ENCODE measurements at regions not wholly inside any gene's neighbourhood (a gene's known extent, or its start where the extent isn't known, plus 50 kb on each side); places are given as distances from the start of the nearest gene placed in this dataset.

DNA sequence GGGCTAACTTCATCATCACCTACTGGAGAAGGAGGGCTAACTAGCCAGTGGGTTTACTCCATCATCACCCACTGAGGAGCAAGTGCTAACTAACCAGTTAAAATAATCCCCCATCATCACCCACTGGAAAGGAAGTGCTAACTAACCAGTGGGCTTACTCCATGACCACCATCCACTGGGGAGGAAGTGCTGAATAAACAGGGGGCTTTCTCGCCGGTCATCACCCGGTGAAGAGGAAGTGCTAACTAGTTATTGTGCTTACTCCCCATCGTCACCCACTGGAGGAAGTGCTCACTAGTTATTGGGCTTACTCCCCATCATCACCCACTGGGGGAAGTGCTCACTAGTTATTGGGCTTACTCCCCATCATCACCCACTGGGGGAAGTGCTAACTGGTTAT is 124.4 kb upstream of the SALL3 start:
- no peak overlapping the region for H3K27ac ChIP-seq (ENCODE audit: low read depth)

DNA sequence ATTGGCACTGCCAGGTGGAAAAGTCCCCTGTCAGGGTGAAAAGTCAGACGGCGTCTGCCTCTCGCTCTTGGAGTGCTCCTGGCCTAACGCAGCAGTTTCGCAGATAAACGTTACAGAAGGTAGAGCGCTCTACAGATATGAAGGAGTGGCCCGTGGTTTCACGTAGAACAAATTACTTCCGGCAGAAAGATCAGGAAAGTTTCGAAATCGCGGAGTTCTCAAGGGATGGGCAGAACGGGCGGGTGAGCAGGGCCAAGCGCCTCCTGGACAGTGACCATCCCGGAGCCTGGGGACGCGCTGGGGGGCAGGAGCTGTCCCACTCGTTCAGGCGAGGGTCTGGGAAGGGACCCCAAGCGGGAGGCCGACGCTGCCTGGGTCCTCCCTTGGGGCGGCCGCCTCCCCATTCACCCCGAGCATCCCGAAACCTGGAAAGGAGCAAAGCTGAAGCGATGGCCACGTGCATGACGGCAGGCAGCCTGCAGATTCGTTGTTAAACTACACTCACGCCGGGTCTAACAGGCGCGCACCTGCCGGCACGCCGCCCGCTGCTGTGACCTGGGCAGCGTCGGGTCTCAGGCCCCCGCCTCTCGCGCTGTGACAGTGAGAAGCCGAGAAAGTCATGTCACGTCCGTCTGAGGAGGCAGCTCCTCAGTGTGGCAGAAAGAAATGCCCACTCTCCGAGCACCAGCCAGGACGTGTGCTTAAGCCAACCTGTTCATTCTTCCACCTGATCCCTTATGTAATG is 122.9 kb upstream of the SALL3 start:
- WGBS: 91% methylated on average over 50 of the region's 50 CpGs
- no peaks in the 10 kb centered on the region for H3K4me1 ChIP-seq (ENCODE audit: insufficient read depth)
- DNase-seq (ENCODE audit: extremely low spot score): no peak
- no peaks in the 10 kb centered on the region for H3K36me3 ChIP-seq (ENCODE audit: insufficient read depth)
- H3K27ac ChIP-seq (ENCODE audit: low read depth): no peak overlapping the region
- no peak overlapping the region for H3K4me3 ChIP-seq (ENCODE audit: low read depth, low read length)

More for the DNA sequence above, 124.4 kb upstream of the SALL3 start:
- 73% methylated on average over 4 of the region's 4 CpGs for WGBS
- no peak overlapping the region for H3K4me3 ChIP-seq (ENCODE audit: low read depth, low read length)
- H3K4me1 ChIP-seq (ENCODE audit: insufficient read depth): no peaks in the 10 kb centered on the region
- H3K36me3 ChIP-seq (ENCODE audit: insufficient read depth): no peaks in the 10 kb centered on the region
- no peak for DNase-seq (ENCODE audit: extremely low spot score)

GRCh38 chr18:78857314-78858150 is 122.1 kb upstream of the SALL3 start:
- no peak for DNase-seq (ENCODE audit: extremely low spot score)
- 56% methylated on average over 42 of the region's 42 CpGs for WGBS
- H3K4me1 ChIP-seq (ENCODE audit: insufficient read depth): no peaks in the 10 kb centered on the region
- H3K27ac ChIP-seq (ENCODE audit: low read depth): no peak overlapping the region
- peak overlapping the region; percentile 9 for H3K4me3 ChIP-seq (ENCODE audit: low read depth, low read length)
- no peaks in the 10 kb centered on the region for H3K36me3 ChIP-seq (ENCODE audit: insufficient read depth)

- Histone ChIP-seq H3K27ac (ENCODE audit: low read depth) (no peak overlapping the region), H3K36me3 (ENCODE audit: insufficient read depth) (no peaks in the 10 kb centered on the region), H3K4me3 (ENCODE audit: low read depth, low read length) (no peak overlapping the region), H3K4me1 (ENCODE audit: insufficient read depth) (no peaks in the 10 kb centered on the region)
- DNase-seq (ENCODE audit: extremely low spot score): no peak
- WGBS: 87% methylated on average over 11 of the region's 11 CpGs
Observed at GRCh38 chr18:78859686-78860085, 119.9 kb upstream of the SALL3 start.

DNA sequence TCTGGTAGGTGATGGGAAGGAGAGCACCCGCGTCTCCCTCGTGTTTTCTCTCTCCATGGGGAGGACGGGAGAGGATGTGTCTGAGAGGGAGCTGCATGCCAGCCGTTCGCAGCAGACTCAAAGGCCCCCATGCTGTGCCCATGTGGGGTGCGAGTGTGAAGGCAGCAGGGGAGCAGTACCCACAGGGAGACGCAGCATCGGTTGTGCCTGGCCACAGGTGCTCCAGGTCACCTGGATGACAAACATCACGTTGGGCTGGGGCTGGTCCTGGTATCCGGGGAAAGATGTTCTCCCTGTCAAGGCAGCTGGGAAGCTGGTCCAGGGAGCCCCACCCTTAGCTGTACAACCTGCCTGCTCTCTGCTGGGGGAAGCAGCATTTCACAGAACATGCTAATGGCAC is 119.5 kb upstream of the SALL3 start:
- Histone ChIP-seq H3K4me1 (ENCODE audit: insufficient read depth) (no peaks in the 10 kb centered on the region), H3K36me3 (ENCODE audit: insufficient read depth) (no peaks in the 10 kb centered on the region), H3K27ac (ENCODE audit: low read depth) (no peak overlapping the region), H3K4me3 (ENCODE audit: low read depth, low read length) (no peak overlapping the region)
- WGBS: 80% methylated on average over 11 of the region's 11 CpGs
- DNase-seq (ENCODE audit: extremely low spot score): no peak

DNA sequence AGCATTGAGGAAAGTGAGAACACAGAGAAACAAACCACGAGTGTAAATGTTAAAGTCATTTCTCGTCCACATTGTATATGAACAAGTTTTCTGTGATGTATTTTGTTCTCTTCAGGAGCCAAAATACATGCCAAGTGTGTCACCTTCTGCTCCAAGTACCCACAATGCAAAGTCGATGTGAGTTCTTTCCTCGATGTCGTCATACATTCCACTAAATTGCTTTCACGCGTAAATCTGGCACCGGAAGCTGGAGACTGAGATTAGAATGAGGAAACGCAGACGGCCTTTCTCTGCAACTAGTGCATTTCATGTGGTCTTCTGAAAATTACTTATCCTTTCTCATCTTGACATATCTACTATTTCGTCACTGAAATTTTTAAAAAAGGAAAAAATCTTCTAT is 118.5 kb upstream of the SALL3 start:
- H3K4me3 ChIP-seq (ENCODE audit: low read depth, low read length): no peak overlapping the region
- no peaks in the 10 kb centered on the region for H3K4me1 ChIP-seq (ENCODE audit: insufficient read depth)
- no peaks in the 10 kb centered on the region for H3K36me3 ChIP-seq (ENCODE audit: insufficient read depth)
- WGBS: 38% methylated on average over 11 of the region's 11 CpGs
- DNase-seq (ENCODE audit: extremely low spot score): no peak
- H3K27ac ChIP-seq (ENCODE audit: low read depth): no peak overlapping the region

GRCh38 chr18:78861706-78862105 is 117.9 kb upstream of the SALL3 start:
- DNase-seq (ENCODE audit: extremely low spot score): no peak

GRCh38 chr18:78862395-78862794 is 117.2 kb upstream of the SALL3 start:
- Histone ChIP-seq H3K4me3 (ENCODE audit: low read depth, low read length) (no peak overlapping the region), H3K4me1 (ENCODE audit: insufficient read depth) (no peaks in the 10 kb centered on the region), H3K36me3 (ENCODE audit: insufficient read depth) (no peaks in the 10 kb centered on the region), H3K27ac (ENCODE audit: low read depth) (no peak overlapping the region)
- WGBS: 90% methylated on average over 9 of the region's 9 CpGs
- no peak for DNase-seq (ENCODE audit: extremely low spot score)

More at GRCh38 chr18:78861706-78862105, 117.9 kb upstream of the SALL3 start:
- 75% methylated on average over 7 of the region's 7 CpGs for WGBS
- no peaks in the 10 kb centered on the region for H3K4me1 ChIP-seq (ENCODE audit: insufficient read depth)
- no peak overlapping the region for H3K4me3 ChIP-seq (ENCODE audit: low read depth, low read length)
- H3K36me3 ChIP-seq (ENCODE audit: insufficient read depth): no peaks in the 10 kb centered on the region
- no peak overlapping the region for H3K27ac ChIP-seq (ENCODE audit: low read depth)

- Histone ChIP-seq H3K27ac (ENCODE audit: low read depth) (no peak overlapping the region), H3K36me3 (ENCODE audit: insufficient read depth) (no peaks in the 10 kb centered on the region), H3K4me3 (ENCODE audit: low read depth, low read length) (no peak overlapping the region), H3K4me1 (ENCODE audit: insufficient read depth) (no peaks in the 10 kb centered on the region)
- DNase-seq (ENCODE audit: extremely low spot score): no peak
- WGBS: 77% methylated on average over 5 of the region's 5 CpGs
Observed at GRCh38 chr18:78865056-78865598, 114.5 kb upstream of the SALL3 start.

DNA sequence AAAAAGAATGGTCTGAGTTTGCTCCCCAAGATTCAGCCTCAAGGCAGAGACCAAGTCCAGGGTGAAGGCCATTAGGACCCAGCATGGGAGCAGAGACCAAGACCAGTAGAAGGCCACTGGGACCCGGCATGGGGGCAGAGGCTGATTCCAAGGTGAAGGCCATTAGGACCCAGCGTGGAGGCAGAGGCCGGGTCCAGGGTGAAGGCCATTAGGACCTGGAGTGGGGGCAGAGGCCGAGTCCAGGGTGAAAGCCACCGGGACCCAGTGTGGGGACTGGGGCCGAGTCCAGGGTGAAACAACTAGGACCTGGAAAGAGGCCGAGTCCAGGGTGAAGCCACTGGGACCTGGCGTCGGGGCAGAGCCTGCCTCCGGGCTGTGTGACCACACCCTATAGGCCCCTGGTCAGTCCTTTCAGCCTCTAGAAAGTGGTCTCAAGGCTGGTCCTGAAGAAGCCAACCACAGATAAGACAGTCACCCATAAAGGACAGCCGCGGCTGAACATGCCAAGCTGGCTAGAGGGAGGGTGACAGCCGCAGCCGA is 113.8 kb upstream of the SALL3 start:
- Histone ChIP-seq H3K36me3 (ENCODE audit: insufficient read depth) (no peaks in the 10 kb centered on the region), H3K4me1 (ENCODE audit: insufficient read depth) (no peaks in the 10 kb centered on the region), H3K4me3 (ENCODE audit: low read depth, low read length) (no peak overlapping the region), H3K27ac (ENCODE audit: low read depth) (no peak overlapping the region)
- 94% methylated on average over 14 of the region's 14 CpGs for WGBS
- no peak for DNase-seq (ENCODE audit: extremely low spot score)

DNA sequence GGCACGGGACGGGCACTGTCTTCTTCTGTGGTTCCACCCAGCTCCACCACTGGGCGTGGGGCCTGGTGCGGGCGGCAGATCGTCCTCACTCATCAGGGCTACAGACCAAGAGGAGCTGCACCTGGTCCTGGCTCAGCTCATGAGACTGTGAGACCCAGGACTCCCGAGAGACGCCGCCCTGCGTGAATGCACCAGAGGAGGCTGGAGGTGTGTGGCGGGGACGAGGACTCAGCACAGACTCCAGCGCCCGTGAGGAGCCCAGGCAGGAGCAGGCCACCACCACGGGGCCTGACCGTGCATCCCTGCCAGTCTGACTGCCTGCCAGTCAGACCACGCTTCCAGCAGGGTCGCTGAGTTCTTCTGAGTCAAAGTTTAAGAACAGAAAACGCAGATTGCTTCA is 112.5 kb upstream of the SALL3 start:
- 90% methylated on average over 19 of the region's 19 CpGs for WGBS
- no peak for DNase-seq (ENCODE audit: extremely low spot score)
- H3K36me3 ChIP-seq (ENCODE audit: insufficient read depth): no peaks in the 10 kb centered on the region
- no peak overlapping the region for H3K4me3 ChIP-seq (ENCODE audit: low read depth, low read length)
- no peaks in the 10 kb centered on the region for H3K4me1 ChIP-seq (ENCODE audit: insufficient read depth)
- H3K27ac ChIP-seq (ENCODE audit: low read depth): no peak overlapping the region

DNA sequence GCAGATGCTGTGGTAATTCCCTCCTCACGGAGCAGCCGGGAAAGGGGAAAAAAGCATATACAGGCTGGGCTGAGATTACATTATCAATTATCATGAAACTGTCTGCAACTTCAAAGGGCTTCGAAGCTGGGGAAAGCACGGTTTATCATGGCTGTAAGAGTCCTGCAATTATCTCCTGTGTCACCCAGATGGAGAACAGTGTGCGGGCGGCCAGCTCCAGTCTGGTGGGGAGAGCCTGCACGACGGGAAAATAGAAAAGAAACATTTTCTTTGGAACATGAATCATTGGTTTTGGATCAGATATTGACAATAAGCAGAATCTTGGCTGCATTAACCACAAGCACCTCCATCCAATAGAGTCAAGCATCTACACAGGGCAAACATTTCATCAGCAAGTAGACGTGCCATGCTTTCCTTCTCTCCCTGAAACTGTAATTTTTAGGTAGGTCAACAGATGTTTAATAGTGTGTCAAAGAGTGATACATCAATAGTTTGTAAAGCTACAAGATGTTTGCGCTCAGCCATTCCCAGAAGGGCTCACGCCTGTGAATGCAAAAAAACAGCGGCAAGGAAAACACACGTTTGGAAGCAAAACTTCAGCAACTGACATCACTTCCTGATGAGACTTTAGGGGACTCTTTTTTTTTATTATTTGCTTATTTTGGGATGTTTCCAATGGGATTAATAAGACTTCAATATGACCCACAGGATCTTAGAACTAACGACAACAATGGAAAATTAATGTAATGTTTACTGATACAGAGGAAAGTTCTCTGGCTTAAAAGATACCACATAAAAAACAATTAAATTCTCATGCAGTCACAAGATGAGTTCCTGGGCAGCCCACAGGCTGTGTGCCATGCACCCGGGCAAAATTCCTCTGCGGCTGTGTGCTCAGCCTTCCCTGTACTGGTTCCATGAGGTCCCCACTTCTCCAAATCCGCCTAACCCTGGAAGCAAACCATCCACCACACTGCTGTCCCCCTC is 111.0 kb upstream of the SALL3 start:
- Histone ChIP-seq H3K4me1 (ENCODE audit: insufficient read depth) (no peaks in the 10 kb centered on the region), H3K27ac (ENCODE audit: low read depth) (no peak overlapping the region), H3K36me3 (ENCODE audit: insufficient read depth) (no peaks in the 10 kb centered on the region), H3K4me3 (ENCODE audit: low read depth, low read length) (no peak overlapping the region)
- WGBS: 42% methylated on average over 17 of the region's 17 CpGs
- DNase-seq (ENCODE audit: extremely low spot score): no peak

GRCh38 chr18:78871618-78872017 is 108.0 kb upstream of the SALL3 start:
- Histone ChIP-seq H3K4me1 (ENCODE audit: insufficient read depth) (no peaks in the 10 kb centered on the region), H3K36me3 (ENCODE audit: insufficient read depth) (no peaks in the 10 kb centered on the region), H3K4me3 (ENCODE audit: low read depth, low read length) (no peak overlapping the region), H3K27ac (ENCODE audit: low read depth) (no peak overlapping the region)
- 27% methylated on average over 3 of the region's 3 CpGs for WGBS
- no peak for DNase-seq (ENCODE audit: extremely low spot score)
